ENCODE measurements at regions not wholly inside any gene's neighbourhood (a gene's known extent, or its start where the extent isn't known, plus 50 kb on each side); places are given as distances from the start of the nearest gene placed in this dataset.
A peak's percentile ranks its signal among the peaks of the same experiment; 100 is the strongest.

DNA sequence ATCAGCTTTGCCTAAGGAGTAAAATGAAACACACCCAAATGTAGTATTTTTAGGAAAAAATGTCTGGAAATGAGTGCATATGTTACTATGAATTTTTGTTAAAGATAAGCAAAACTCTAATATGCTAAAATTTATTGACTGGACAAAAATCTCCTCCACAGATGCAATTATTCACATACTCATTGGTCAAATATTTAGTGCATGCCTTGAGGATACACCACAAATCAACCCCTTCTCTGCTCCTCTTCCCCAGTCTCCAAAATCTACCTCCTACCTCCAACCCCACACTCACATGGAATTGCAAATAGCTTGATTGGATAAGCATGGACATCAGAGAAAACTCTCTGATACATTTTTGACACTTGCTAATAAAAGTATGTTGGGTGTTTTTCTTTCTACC, 95.6 kb upstream of the CDC42EP3 start:
- H2AFZ ChIP-seq (ENCODE audit: low read length) = no peak overlapping the region
- peak overlapping the region; percentile 86 for H3K27ac ChIP-seq (ENCODE audit: low read depth, low read length)
- H3K27me3 ChIP-seq (ENCODE audit: insufficient read depth, low read length) = no peaks in the 10 kb centered on the region
- peak overlapping the region; percentile 49 for H3K4me2 ChIP-seq (ENCODE audit: insufficient read depth, low read length)
- no peaks in the 10 kb centered on the region for H4K20me1 ChIP-seq (ENCODE audit: insufficient read depth, low read length)
- H3K36me3 ChIP-seq (ENCODE audit: insufficient read depth, low read length) = no peaks in the 10 kb centered on the region
- peaks cover 70% of the 10 kb centered on the region for H3K4me1 ChIP-seq (ENCODE audit: insufficient read depth, low read length)
- H3K79me2 ChIP-seq (ENCODE audit: insufficient read depth, low read length) = no peaks in the 10 kb centered on the region
- DNase-seq (ENCODE audit: insufficient read length, low spot score, missing footprints) = no peak
- H3K4me3 ChIP-seq (ENCODE audit: insufficient read depth, low read length) = no peak overlapping the region
- TF ChIP-seq, protein P1, sequence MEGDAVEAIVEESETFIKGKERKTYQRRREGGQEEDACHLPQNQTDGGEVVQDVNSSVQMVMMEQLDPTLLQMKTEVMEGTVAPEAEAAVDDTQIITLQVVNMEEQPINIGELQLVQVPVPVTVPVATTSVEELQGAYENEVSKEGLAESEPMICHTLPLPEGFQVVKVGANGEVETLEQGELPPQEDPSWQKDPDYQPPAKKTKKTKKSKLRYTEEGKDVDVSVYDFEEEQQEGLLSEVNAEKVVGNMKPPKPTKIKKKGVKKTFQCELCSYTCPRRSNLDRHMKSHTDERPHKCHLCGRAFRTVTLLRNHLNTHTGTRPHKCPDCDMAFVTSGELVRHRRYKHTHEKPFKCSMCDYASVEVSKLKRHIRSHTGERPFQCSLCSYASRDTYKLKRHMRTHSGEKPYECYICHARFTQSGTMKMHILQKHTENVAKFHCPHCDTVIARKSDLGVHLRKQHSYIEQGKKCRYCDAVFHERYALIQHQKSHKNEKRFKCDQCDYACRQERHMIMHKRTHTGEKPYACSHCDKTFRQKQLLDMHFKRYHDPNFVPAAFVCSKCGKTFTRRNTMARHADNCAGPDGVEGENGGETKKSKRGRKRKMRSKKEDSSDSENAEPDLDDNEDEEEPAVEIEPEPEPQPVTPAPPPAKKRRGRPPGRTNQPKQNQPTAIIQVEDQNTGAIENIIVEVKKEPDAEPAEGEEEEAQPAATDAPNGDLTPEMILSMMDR (IDR thresholded peaks at IDR 0.05; ENCODE audit: extremely low read depth, low read depth, low read length) = no peak
- H3K9me3 ChIP-seq (ENCODE audit: low read depth, low read length) = no peaks in the 10 kb centered on the region

GRCh38 chr2:37767959-37768925, 96.8 kb upstream of the CDC42EP3 start:
- H3K4me3 ChIP-seq (ENCODE audit: insufficient read depth, low read length) = no peak overlapping the region

GRCh38 chr2:37769551-37769950, 98.1 kb upstream of the CDC42EP3 start:
- peaks cover 69% of the 10 kb centered on the region for H3K4me1 ChIP-seq (ENCODE audit: insufficient read depth, low read length)
- H3K79me2 ChIP-seq (ENCODE audit: insufficient read depth, low read length) = peaks cover 2% of the 10 kb centered on the region
- no peaks in the 10 kb centered on the region for H4K20me1 ChIP-seq (ENCODE audit: insufficient read depth, low read length)
- H3K9me3 ChIP-seq (ENCODE audit: low read depth, low read length) = no peaks in the 10 kb centered on the region
- H3K27ac ChIP-seq (ENCODE audit: low read depth, low read length) = peak overlapping the region; percentile 86
- no peak overlapping the region for H2AFZ ChIP-seq (ENCODE audit: low read length)
- H3K4me3 ChIP-seq (ENCODE audit: insufficient read depth, low read length) = no peak overlapping the region
- no peaks in the 10 kb centered on the region for H3K36me3 ChIP-seq (ENCODE audit: insufficient read depth, low read length)
- TF ChIP-seq, protein P1 (IDR thresholded peaks at IDR 0.05; ENCODE audit: extremely low read depth, low read depth, low read length) = no peak
- H3K27me3 ChIP-seq (ENCODE audit: insufficient read depth, low read length) = no peaks in the 10 kb centered on the region
- no peak overlapping the region for H3K4me2 ChIP-seq (ENCODE audit: insufficient read depth, low read length)
- DNase-seq (ENCODE audit: insufficient read length, low spot score, missing footprints) = no peak

More at GRCh38 chr2:37767959-37768925, 96.8 kb upstream of the CDC42EP3 start:
- H3K4me1 ChIP-seq (ENCODE audit: insufficient read depth, low read length) = peaks cover 74% of the 10 kb centered on the region
- TF ChIP-seq, protein P1 (IDR thresholded peaks at IDR 0.05; ENCODE audit: extremely low read depth, low read depth, low read length) = no peak
- H3K79me2 ChIP-seq (ENCODE audit: insufficient read depth, low read length) = peaks cover 2% of the 10 kb centered on the region
- H4K20me1 ChIP-seq (ENCODE audit: insufficient read depth, low read length) = no peaks in the 10 kb centered on the region
- no peak for DNase-seq (ENCODE audit: insufficient read length, low spot score, missing footprints)
- H2AFZ ChIP-seq (ENCODE audit: low read length) = no peak overlapping the region
- no peaks in the 10 kb centered on the region for H3K27me3 ChIP-seq (ENCODE audit: insufficient read depth, low read length)
- H3K9me3 ChIP-seq (ENCODE audit: low read depth, low read length) = no peaks in the 10 kb centered on the region
- no peaks in the 10 kb centered on the region for H3K36me3 ChIP-seq (ENCODE audit: insufficient read depth, low read length)
- peak overlapping the region; percentile 49 for H3K4me2 ChIP-seq (ENCODE audit: insufficient read depth, low read length)
- H3K27ac ChIP-seq (ENCODE audit: low read depth, low read length) = peak overlapping the region; percentile 86

DNA sequence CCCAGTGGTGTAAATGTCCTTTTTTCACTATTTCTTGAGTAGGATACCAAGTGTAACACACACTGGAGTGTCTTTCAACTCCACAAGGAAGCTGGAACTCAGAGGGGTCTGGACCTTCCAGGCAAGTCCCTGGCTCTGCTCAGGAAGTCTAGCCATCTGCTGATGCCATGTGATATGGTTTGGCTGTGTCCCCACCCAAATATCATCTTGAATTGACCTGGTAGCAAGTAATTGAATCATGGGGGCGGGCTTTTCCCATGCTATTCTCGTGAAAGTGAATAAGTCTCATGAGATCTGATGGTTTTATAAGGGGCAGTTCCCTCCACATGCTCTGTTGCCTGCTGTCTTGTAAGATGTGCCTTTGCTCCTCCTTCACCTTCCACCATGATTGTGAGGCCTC, 99.4 kb upstream of the CDC42EP3 start:
- DNase-seq (ENCODE audit: insufficient read length, low spot score, missing footprints) = no peak
- H3K4me3 ChIP-seq (ENCODE audit: insufficient read depth, low read length) = no peak overlapping the region
- H3K27ac ChIP-seq (ENCODE audit: low read depth, low read length) = peak overlapping the region; percentile 64
- H3K4me2 ChIP-seq (ENCODE audit: insufficient read depth, low read length) = no peak overlapping the region
- no peak overlapping the region for H2AFZ ChIP-seq (ENCODE audit: low read length)
- H3K79me2 ChIP-seq (ENCODE audit: insufficient read depth, low read length) = peaks cover 2% of the 10 kb centered on the region
- H3K36me3 ChIP-seq (ENCODE audit: insufficient read depth, low read length) = no peaks in the 10 kb centered on the region
- TF ChIP-seq, protein P1 (IDR thresholded peaks at IDR 0.05; ENCODE audit: extremely low read depth, low read depth, low read length) = no peak
- peaks cover 74% of the 10 kb centered on the region for H3K4me1 ChIP-seq (ENCODE audit: insufficient read depth, low read length)
- H4K20me1 ChIP-seq (ENCODE audit: insufficient read depth, low read length) = no peaks in the 10 kb centered on the region
- no peaks in the 10 kb centered on the region for H3K27me3 ChIP-seq (ENCODE audit: insufficient read depth, low read length)
- H3K9me3 ChIP-seq (ENCODE audit: low read depth, low read length) = no peaks in the 10 kb centered on the region
